ENCODE measurements at regions not wholly inside any gene's neighbourhood (a gene's known extent, or its start where the extent isn't known, plus 50 kb on each side); places are given as distances from the start of the nearest gene placed in this dataset.

- WGBS = 71% methylated on average over 2 of the region's 2 CpGs
- TF ChIP-seq GABPA (IDR thresholded peaks at IDR 0.05 in 1 of 2, conservative IDR thresholded peaks at IDR 0.05 in 1 of 2) (no peak), RAD21 (IDR thresholded peaks at IDR 0.05) (no peak), JUND (IDR thresholded peaks at IDR 0.05) (no peak), REST (IDR thresholded peaks at IDR 0.05) (no peak), YY1 (IDR thresholded peaks at IDR 0.05) (no peak)
- H3K9me3 ChIP-seq (ENCODE audit: control insufficient read depth in 4 of 4, low read length in 3 of 4) = peaks cover 0 to 20% (median 7%) of the 10 kb centered on the region in 4 donors
These were observed 88.8 kb upstream of the PRR5 start for GRCh38 chr22:44613196-44613595.

DNA sequence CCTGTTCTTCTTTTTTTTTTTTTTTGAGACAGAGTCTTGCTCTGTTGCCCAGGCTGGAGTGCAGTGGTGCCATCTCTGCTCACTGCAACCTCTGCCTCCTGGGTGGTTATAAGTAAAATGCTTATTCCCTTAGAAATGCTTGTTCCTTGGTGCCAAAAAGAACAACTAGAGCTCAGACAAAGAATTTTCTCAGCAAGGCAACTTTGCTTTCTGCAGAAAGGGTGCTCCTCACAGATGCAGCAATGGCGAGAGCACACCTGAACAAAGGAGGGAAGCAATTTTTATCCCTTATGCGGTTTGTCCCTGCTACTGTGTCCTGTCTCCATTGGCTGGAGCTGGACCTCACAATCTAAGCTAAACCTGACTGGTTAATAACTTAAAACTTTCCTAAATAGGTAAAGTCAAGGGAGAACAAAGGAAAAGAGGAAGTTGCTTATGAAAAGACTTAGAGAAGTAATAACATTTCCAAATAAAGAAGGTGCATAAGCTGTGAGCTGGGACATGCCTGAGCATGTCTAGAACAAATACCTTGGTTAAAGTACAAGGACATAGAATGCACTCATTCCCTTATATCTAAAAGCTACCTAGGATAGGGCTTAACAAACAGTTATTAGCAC lies 90.0 kb upstream of the PRR5 start:
- WGBS = 93% methylated on average over 2 of the region's 2 CpGs
- Histone ChIP-seq H3K9me3 (ENCODE audit: control insufficient read depth in 4 of 4, low read length in 3 of 4) (peaks cover 0 to 20% (median 7%) of the 10 kb centered on the region in 4 donors), H3K4me3 (ENCODE audit: low read depth in 1 of 3, low read length in 3 of 3) (no peak overlapping the region)

More at GRCh38 chr22:44613196-44613595, 88.8 kb upstream of the PRR5 start:
- H3K4me3 ChIP-seq (ENCODE audit: low read depth in 1 of 3, low read length in 3 of 3) = no peak overlapping the region
- H3K27ac ChIP-seq (ENCODE audit: low read depth in 1 of 2, low read length in 2 of 2) = no peak overlapping the region
- H3K27me3 ChIP-seq (ENCODE audit: control insufficient read depth in 4 of 4, insufficient read depth in 4 of 4, low read length in 3 of 4) = no peaks in the 10 kb centered on the region
- DNase-seq (ENCODE audit: low spot score) = no peak
- no peaks in the 10 kb centered on the region for H3K36me3 ChIP-seq (ENCODE audit: control insufficient read depth in 4 of 4, insufficient read depth in 3 of 4, low read depth in 1 of 4, low read length in 3 of 4)
- H3K4me1 ChIP-seq (ENCODE audit: control insufficient read depth in 4 of 4, insufficient read depth in 4 of 4, low read length in 3 of 4) = no peaks in the 10 kb centered on the region
- H3K9ac ChIP-seq (ENCODE audit: low read depth in 1 of 2, low read length in 2 of 2) = no peak overlapping the region

More for the DNA sequence above, 90.0 kb upstream of the PRR5 start:
- DNase-seq (ENCODE audit: low spot score) = no peak
- H3K27ac ChIP-seq (ENCODE audit: low read depth in 1 of 2, low read length in 2 of 2) = no peak overlapping the region
- no peaks in the 10 kb centered on the region for H3K4me1 ChIP-seq (ENCODE audit: control insufficient read depth in 4 of 4, insufficient read depth in 4 of 4, low read length in 3 of 4)
- H3K27me3 ChIP-seq (ENCODE audit: control insufficient read depth in 4 of 4, insufficient read depth in 4 of 4, low read length in 3 of 4) = no peaks in the 10 kb centered on the region
- TF ChIP-seq TAF1 (conservative IDR thresholded peaks at IDR 0.05) = no peak
- TF ChIP-seq, protein P1, sequence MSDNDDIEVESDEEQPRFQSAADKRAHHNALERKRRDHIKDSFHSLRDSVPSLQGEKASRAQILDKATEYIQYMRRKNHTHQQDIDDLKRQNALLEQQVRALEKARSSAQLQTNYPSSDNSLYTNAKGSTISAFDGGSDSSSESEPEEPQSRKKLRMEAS (IDR thresholded peaks at IDR 0.05) = no peak
- TF ChIP-seq RAD21 (IDR thresholded peaks at IDR 0.05) = no peak
- TF ChIP-seq FOXA2 (IDR thresholded peaks at IDR 0.05) = no peak
- TF ChIP-seq REST (IDR thresholded peaks at IDR 0.05) = no peak
- TF ChIP-seq, protein P2, sequence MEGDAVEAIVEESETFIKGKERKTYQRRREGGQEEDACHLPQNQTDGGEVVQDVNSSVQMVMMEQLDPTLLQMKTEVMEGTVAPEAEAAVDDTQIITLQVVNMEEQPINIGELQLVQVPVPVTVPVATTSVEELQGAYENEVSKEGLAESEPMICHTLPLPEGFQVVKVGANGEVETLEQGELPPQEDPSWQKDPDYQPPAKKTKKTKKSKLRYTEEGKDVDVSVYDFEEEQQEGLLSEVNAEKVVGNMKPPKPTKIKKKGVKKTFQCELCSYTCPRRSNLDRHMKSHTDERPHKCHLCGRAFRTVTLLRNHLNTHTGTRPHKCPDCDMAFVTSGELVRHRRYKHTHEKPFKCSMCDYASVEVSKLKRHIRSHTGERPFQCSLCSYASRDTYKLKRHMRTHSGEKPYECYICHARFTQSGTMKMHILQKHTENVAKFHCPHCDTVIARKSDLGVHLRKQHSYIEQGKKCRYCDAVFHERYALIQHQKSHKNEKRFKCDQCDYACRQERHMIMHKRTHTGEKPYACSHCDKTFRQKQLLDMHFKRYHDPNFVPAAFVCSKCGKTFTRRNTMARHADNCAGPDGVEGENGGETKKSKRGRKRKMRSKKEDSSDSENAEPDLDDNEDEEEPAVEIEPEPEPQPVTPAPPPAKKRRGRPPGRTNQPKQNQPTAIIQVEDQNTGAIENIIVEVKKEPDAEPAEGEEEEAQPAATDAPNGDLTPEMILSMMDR (IDR thresholded peaks at IDR 0.05; ENCODE audit: low read depth, low read length, missing input control) = no peak
- TF ChIP-seq, protein P3, sequence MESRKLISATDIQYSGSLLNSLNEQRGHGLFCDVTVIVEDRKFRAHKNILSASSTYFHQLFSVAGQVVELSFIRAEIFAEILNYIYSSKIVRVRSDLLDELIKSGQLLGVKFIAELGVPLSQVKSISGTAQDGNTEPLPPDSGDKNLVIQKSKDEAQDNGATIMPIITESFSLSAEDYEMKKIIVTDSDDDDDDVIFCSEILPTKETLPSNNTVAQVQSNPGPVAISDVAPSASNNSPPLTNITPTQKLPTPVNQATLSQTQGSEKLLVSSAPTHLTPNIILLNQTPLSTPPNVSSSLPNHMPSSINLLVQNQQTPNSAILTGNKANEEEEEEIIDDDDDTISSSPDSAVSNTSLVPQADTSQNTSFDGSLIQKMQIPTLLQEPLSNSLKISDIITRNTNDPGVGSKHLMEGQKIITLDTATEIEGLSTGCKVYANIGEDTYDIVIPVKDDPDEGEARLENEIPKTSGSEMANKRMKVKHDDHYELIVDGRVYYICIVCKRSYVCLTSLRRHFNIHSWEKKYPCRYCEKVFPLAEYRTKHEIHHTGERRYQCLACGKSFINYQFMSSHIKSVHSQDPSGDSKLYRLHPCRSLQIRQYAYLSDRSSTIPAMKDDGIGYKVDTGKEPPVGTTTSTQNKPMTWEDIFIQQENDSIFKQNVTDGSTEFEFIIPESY (IDR thresholded peaks at IDR 0.05) = no peak
- no peak for TF ChIP-seq JUND (IDR thresholded peaks at IDR 0.05)
- no peak for TF ChIP-seq FOXA1 (IDR thresholded peaks at IDR 0.05)
- no peak for TF ChIP-seq RXRA (IDR thresholded peaks at IDR 0.05)
- no peak for TF ChIP-seq NR2F2 (IDR thresholded peaks at IDR 0.05)
- TF ChIP-seq YY1 (IDR thresholded peaks at IDR 0.05) = no peak
- TF ChIP-seq EGR1 (IDR thresholded peaks at IDR 0.05; ENCODE audit: low read depth in 2 of 2) = no peak
- TF ChIP-seq HNF4A (conservative IDR thresholded peaks at IDR 0.05) = no peak
- no peak for TF ChIP-seq GABPA (IDR thresholded peaks at IDR 0.05 in 1 of 2, conservative IDR thresholded peaks at IDR 0.05 in 1 of 2)
- no peak for TF ChIP-seq SP1 (IDR thresholded peaks at IDR 0.05)
- no peak for TF ChIP-seq HNF4G (IDR thresholded peaks at IDR 0.05)
- TF ChIP-seq, protein P4, sequence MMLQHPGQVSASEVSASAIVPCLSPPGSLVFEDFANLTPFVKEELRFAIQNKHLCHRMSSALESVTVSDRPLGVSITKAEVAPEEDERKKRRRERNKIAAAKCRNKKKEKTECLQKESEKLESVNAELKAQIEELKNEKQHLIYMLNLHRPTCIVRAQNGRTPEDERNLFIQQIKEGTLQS (IDR thresholded peaks at IDR 0.05) = no peak
- no peaks in the 10 kb centered on the region for H3K36me3 ChIP-seq (ENCODE audit: control insufficient read depth in 4 of 4, insufficient read depth in 3 of 4, low read depth in 1 of 4, low read length in 3 of 4)
- no peak overlapping the region for H3K9ac ChIP-seq (ENCODE audit: low read depth in 1 of 2, low read length in 2 of 2)

All from liver (tissue), 8 donors.